ENCODE measurements at regions not wholly inside any gene's neighbourhood (a gene's known extent, or its start where the extent isn't known, plus 50 kb on each side); places are given as distances from the start of the nearest gene placed in this dataset.

DNA sequence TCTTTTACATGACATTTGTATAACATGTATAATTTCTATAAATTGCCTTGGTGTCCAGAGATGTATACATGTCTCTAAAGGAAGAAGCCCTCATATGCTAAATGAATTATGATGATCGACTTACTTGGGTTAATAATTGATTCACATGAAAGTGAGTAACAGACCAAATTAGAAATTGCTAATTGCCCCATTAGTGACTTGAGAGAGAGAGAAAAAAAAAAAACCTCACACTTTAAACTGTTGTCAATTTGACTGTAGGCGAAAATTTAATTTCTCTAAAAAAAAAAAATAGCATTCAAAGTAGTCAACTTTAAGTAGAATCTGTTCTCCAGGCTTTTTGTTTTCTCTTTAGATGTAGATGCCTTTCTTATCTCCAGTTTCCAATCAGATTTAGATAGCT, 383.3 kb downstream of the SH2D4B start:
- TF ChIP-seq, protein P1, sequence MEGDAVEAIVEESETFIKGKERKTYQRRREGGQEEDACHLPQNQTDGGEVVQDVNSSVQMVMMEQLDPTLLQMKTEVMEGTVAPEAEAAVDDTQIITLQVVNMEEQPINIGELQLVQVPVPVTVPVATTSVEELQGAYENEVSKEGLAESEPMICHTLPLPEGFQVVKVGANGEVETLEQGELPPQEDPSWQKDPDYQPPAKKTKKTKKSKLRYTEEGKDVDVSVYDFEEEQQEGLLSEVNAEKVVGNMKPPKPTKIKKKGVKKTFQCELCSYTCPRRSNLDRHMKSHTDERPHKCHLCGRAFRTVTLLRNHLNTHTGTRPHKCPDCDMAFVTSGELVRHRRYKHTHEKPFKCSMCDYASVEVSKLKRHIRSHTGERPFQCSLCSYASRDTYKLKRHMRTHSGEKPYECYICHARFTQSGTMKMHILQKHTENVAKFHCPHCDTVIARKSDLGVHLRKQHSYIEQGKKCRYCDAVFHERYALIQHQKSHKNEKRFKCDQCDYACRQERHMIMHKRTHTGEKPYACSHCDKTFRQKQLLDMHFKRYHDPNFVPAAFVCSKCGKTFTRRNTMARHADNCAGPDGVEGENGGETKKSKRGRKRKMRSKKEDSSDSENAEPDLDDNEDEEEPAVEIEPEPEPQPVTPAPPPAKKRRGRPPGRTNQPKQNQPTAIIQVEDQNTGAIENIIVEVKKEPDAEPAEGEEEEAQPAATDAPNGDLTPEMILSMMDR (IDR thresholded peaks at IDR 0.05; ENCODE audit: control extremely low read depth, extremely low read depth, low read depth, missing control alignments), result no peak
- CTCF ChIA-PET, result interaction anchor here (1.0 to 3.9 kb wide), 2 partner anchors 14 to 258 kb away, joined by 3 to 24 read pairs; no protein-coding TSS in a partner anchor
- DNase-seq (ENCODE audit: extremely low spot score), result no peak
- POLR2A ChIA-PET, result no interaction called here

DNA sequence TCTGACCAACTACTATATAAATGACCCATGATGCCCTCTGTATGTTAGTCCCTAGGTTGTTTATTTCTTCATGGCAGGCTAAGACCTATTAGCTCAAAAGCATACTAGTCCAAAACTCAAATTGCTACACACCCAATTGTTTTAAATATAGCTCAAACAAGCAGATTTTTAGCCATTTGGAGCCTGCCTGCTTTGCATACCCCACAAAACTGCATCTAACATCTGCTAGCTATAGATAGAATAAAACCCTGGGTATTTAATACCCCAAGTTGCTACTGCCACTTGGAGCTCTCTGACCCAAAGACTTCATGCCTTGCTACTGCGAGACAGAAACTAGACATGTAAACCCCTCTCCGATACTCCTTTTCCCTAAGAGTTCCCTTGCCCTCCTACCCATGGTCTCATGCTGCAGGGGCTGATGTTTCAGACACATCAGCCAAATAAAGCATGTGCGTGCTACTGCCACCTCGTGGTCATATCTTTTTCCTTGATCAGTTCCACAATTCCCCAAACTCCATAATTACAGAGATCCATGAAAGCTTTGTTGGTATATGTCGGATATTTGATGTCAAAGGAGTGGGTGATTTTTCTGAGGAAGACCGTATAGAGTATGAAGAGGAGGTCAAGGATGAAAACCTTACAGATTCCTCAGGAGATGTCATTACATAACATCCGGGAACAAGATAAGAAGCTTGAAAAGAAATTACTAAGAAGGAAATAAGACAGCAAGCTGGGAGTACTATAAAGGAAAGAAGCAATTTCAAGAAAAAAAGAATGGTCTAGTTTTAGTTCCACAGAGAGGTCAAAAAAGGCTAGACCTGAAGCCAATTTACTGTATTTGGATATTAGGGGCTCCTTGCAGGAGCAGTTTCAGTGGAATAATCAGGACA, 386.6 kb downstream of the SH2D4B start:
- TF ChIP-seq, protein P1 (IDR thresholded peaks at IDR 0.05; ENCODE audit: control extremely low read depth, extremely low read depth, low read depth, missing control alignments), result peak; percentile 49
- no peak for DNase-seq (ENCODE audit: extremely low spot score)
- POLR2A ChIA-PET, result no interaction called here
- CTCF ChIA-PET, result interaction anchor here (0.6 to 5.2 kb wide), 35 partner anchors 8 to 479 kb away, joined by 3 to 54 read pairs (median 6); no protein-coding TSS in a partner anchor

DNA sequence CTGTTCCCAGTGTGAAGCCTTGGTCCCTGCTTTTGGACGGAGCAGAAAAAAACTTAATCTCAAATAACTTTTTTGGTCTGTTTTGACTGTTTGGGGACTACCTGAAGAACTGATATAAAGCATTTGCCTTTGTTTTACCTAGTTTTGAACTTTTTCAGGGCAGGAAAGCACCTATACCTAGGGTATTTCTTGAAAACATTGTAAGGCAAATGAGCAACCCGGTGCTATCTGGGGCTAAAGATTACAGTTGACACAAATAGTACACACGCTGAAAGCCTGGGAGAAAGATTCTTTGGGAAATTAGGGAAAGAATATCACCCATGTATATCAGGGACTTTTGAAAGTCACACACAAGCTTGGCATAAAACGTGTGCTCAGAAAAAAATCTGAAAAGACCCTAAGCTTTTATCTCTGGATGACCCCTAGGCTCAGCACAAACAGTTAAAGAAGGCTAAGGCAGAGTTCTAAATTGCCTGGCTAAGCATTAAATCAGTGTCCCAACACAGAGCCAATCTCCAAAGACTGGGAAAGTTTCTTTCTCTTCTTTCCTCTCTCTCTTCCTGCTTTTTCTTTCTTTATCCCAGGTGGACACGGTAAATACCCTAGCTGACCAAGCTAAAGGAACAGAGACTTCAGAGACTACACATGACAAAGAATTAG, 389.8 kb downstream of the SH2D4B start:
- ChIA-PET POLR2A (no interaction called here), CTCF (interaction anchor here (1.3 to 1.7 kb wide), 3 partner anchors 8 to 265 kb away, joined by 3 to 5 read pairs (median 3); no protein-coding TSS in a partner anchor)
- TF ChIP-seq, protein P1 (IDR thresholded peaks at IDR 0.05; ENCODE audit: control extremely low read depth, extremely low read depth, low read depth, missing control alignments), result no peak
- no peak for DNase-seq (ENCODE audit: extremely low spot score)

DNA sequence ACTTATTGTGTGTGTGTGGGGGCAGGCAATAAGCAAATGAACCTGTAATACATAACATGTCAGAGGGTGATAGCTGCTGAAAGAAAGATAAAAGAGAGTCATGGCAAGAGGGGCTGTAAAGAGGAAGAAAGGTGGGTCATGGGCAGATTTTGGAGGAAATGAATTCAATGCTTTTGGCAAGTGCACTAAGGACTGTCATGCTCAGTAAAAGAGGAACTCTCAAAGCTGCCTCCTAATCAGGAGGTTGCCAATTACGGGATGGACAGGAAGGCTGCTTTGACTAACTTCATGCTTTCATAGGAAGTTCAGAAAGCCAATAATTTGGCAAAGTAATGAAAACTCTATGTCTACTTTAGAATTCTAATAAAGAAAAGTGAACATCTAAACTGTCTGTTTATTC, 401.2 kb downstream of the SH2D4B start:
- ChIA-PET POLR2A (no interaction called here), CTCF (no interaction called here)
- no peak for DNase-seq (ENCODE audit: extremely low spot score)
- TF ChIP-seq, protein P1 (IDR thresholded peaks at IDR 0.05; ENCODE audit: control extremely low read depth, extremely low read depth, low read depth, missing control alignments), result no peak

DNA sequence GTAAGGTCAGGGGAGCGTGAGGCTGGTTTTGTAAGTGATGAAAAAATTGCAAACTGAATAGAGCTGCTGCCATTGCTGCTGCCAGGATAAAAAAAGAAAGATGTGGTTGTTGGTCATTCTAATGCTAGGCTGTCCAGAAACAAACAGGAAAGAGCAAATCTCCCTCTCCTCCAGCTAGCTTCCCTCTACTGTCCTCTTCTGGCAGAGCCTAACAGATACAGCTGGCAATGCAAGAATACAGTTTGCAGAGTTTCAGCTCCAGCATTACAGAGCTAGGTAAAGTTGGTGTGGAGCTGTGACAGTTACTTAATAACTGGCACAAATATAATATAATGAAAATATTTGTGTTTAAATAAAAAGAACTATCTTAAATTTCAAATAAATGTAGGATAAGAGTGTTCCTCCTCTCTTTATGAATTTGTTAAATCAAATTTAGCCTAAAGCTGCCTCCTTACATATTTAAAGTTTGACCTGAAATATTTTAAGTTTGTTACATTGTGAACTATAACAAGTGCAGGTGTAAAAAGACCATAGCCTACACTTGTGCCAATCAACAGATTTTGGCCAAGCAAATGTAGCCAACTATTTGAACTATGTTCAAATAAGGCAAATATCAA, 407.7 kb downstream of the SH2D4B start:
- TF ChIP-seq, protein P1 (IDR thresholded peaks at IDR 0.05; ENCODE audit: control extremely low read depth, extremely low read depth, low read depth, missing control alignments), result peak; percentile 58
- ChIA-PET CTCF (interaction anchor here (0.7 to 2.3 kb wide), 9 partner anchors 10 to 283 kb away, joined by 3 to 16 read pairs (median 7); no protein-coding TSS in a partner anchor), POLR2A (no interaction called here)
- peak; percentile 10 for DNase-seq (ENCODE audit: extremely low spot score)

DNA sequence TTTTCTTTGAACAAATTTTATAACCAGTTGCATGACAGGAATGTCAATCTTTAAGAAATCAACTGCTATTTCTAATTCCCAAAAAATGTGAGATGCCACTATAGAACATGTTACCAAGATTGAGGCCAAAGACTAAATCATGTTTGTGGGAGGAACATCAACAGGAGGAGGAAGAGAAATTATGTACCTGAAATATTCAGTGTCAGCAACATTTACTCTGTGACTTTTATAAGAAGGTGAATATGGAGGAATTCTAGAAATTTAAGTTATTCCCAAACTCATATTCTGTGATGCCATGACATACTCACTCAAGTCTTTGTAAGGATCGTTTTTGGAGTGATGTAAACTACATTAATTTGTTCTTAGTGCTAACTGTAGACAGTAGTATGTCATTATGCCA, 408.4 kb downstream of the SH2D4B start:
- CTCF ChIA-PET, result interaction anchor here (1.3 to 2.3 kb wide), 6 partner anchors 22 to 284 kb away, joined by 3 to 16 read pairs (median 10); no protein-coding TSS in a partner anchor
- POLR2A ChIA-PET, result no interaction called here
- TF ChIP-seq, protein P1 (IDR thresholded peaks at IDR 0.05; ENCODE audit: control extremely low read depth, extremely low read depth, low read depth, missing control alignments), result no peak
- no peak for DNase-seq (ENCODE audit: extremely low spot score)

Measured in GM10248 (cell line).